SK-N-MC (cell line): ENCODE measurements at regions not wholly inside any gene's neighbourhood (a gene's known extent, or its start where the extent isn't known, plus 50 kb on each side); places are given as distances from the start of the nearest gene placed in this dataset.
"Not testable (repeated sequence)": the region's sequence is repeated elsewhere in the genome, so short reads cannot be mapped to it uniquely, and the experiment has no call there.

ENCODE experiments used
- EZH2 ChIP-seq: fragments of 200-600 bp; sonication (generic); IDR thresholded peaks from one replicate; pipeline ENCODE4 v1.6.1; 2017; ENCODE audit warnings: antibody characterized with exemption
- POLR2AphosphoS5 ChIP-seq: IDR thresholded peaks from 2 replicates; pipeline ENCODE4 v1.6.1; 2012; ENCODE audit warnings: mild to moderate bottlenecking, low read depth, low read length, borderline replicate concordance

DNA sequence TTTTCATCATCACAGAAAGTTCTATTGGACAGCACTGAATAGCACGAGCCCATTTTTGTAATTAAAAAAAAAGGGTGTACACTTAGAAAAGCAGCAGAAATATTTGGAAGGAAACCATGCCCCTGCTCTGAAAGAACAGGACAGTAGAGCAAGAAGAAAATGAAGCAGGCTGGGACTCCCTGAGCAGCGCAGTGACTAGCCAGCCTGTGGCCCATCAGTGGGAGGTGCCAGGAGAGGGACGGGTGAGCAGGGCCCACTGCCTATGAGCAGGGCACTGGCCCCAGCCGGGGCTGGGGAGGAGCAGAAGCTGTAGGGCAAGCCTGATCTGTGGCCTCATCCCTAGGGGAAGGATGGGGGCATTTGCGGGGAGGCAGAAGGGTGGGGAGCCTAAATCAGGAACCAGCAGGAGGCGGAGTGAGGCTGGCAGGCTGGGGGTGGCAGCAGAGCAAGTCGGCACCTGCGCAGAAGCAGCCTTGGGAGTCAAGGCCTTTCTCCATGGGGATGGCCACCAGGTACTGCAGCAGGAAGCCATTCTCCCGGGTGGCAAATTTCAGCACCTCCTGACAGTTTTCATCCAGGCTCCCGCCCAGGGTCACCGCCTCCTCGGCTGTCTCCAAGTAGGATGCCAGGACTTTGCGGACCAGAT is 119.6 kb downstream of the LRRC37A3 start:
- not testable (repeated sequence) for TF ChIP-seq POLR2AphosphoS5, EZH2
